ENCODE measurements at regions not wholly inside any gene's neighbourhood (a gene's known extent, or its start where the extent isn't known, plus 50 kb on each side); places are given as distances from the start of the nearest gene placed in this dataset.

- peaks cover 0 to 5% (median 0%) of the 10 kb centered on the region in 3 donors for H3K4me1 ChIP-seq (ENCODE audit: control insufficient read depth in 3 of 3, insufficient read depth in 2 of 3, low read depth in 1 of 3, low read length in 2 of 3)
- H3K27me3 ChIP-seq (ENCODE audit: control insufficient read depth in 3 of 3, insufficient read depth in 3 of 3, low read length in 3 of 3), result no peaks in the 10 kb centered on the region
- peak in 1 of 2 donors; percentile 14 for DNase-seq
- no peaks in the 10 kb centered on the region for H3K36me3 ChIP-seq (ENCODE audit: control insufficient read depth in 3 of 3, insufficient read depth in 2 of 3, low read depth in 1 of 3, low read length in 3 of 3)
- H3K9me3 ChIP-seq (ENCODE audit: control insufficient read depth in 2 of 2, insufficient read depth in 1 of 2, low read depth in 1 of 2, low read length in 1 of 2), result no peaks in the 10 kb centered on the region
- FAIRE-seq, result no peak
- no peak overlapping the region for H3K4me3 ChIP-seq (ENCODE audit: low read depth in 1 of 3, low read length in 3 of 3)
- WGBS, 3 donors, result 59 to 72% (median 60%) methylated on average over 10 of the region's 10 CpGs
- no peak overlapping the region for H3K27ac ChIP-seq (ENCODE audit: low read depth in 1 of 3, low read length in 2 of 3)
These were observed 158.5 kb downstream of the ADAMTS15 start for GRCh38 chr11:130606781-130607511.

- 89 to 91% (median 90%) methylated on average over 8 of the region's 8 CpGs for WGBS, 3 donors
- H3K27ac ChIP-seq (ENCODE audit: low read depth in 1 of 3, low read length in 2 of 3), result peak overlapping the region in 1 of 3 donors; percentile 5
- H3K4me1 ChIP-seq (ENCODE audit: control insufficient read depth in 3 of 3, insufficient read depth in 2 of 3, low read depth in 1 of 3, low read length in 2 of 3), result peaks cover 0 to 5% (median 0%) of the 10 kb centered on the region in 3 donors
- FAIRE-seq (no peak), DNase-seq (no peak)
- no peaks in the 10 kb centered on the region for H3K27me3 ChIP-seq (ENCODE audit: control insufficient read depth in 3 of 3, insufficient read depth in 3 of 3, low read length in 3 of 3)
- peaks cover 0 to 2% of the 10 kb centered on the region in 2 donors for H3K9me3 ChIP-seq (ENCODE audit: control insufficient read depth in 2 of 2, insufficient read depth in 1 of 2, low read depth in 1 of 2, low read length in 1 of 2)
- H3K36me3 ChIP-seq (ENCODE audit: control insufficient read depth in 3 of 3, insufficient read depth in 2 of 3, low read depth in 1 of 3, low read length in 3 of 3), result no peaks in the 10 kb centered on the region
- no peak overlapping the region for H3K4me3 ChIP-seq (ENCODE audit: low read depth in 1 of 3, low read length in 3 of 3)
These were observed 159.8 kb downstream of the ADAMTS15 start for GRCh38 chr11:130608287-130608686.

- 63 to 78% (median 72%) methylated on average over 15 of the region's 15 CpGs for WGBS, 3 donors
- no peaks in the 10 kb centered on the region for H3K36me3 ChIP-seq (ENCODE audit: control insufficient read depth in 3 of 3, insufficient read depth in 2 of 3, low read depth in 1 of 3, low read length in 3 of 3)
- H3K27ac ChIP-seq (ENCODE audit: low read depth in 1 of 3, low read length in 2 of 3), result peak overlapping the region in 1 of 3 donors; percentile 56
- FAIRE-seq (no peak), DNase-seq (peak in 1 of 2 donors; percentile 28)
- no peak overlapping the region for H3K4me3 ChIP-seq (ENCODE audit: low read depth in 1 of 3, low read length in 3 of 3)
- H3K27me3 ChIP-seq (ENCODE audit: control insufficient read depth in 3 of 3, insufficient read depth in 3 of 3, low read length in 3 of 3), result no peaks in the 10 kb centered on the region
- H3K9me3 ChIP-seq (ENCODE audit: control insufficient read depth in 2 of 2, insufficient read depth in 1 of 2, low read depth in 1 of 2, low read length in 1 of 2), result peaks cover 0 to 2% of the 10 kb centered on the region in 2 donors
- H3K4me1 ChIP-seq (ENCODE audit: control insufficient read depth in 3 of 3, insufficient read depth in 2 of 3, low read depth in 1 of 3, low read length in 2 of 3), result peaks cover 0 to 5% (median 0%) of the 10 kb centered on the region in 3 donors
These were observed 160.9 kb downstream of the ADAMTS15 start for GRCh38 chr11:130609121-130610035.

GRCh38 chr11:130611791-130612251 is 163.4 kb downstream of the ADAMTS15 start:
- Histone ChIP-seq H3K4me1 (ENCODE audit: control insufficient read depth in 3 of 3, insufficient read depth in 2 of 3, low read depth in 1 of 3, low read length in 2 of 3) (peaks cover 0 to 5% (median 0%) of the 10 kb centered on the region in 3 donors), H3K36me3 (ENCODE audit: control insufficient read depth in 3 of 3, insufficient read depth in 2 of 3, low read depth in 1 of 3, low read length in 3 of 3) (no peaks in the 10 kb centered on the region), H3K27me3 (ENCODE audit: control insufficient read depth in 3 of 3, insufficient read depth in 3 of 3, low read length in 3 of 3) (peaks cover 0 to 2% (median 0%) of the 10 kb centered on the region in 3 donors), H3K9me3 (ENCODE audit: control insufficient read depth in 2 of 2, insufficient read depth in 1 of 2, low read depth in 1 of 2, low read length in 1 of 2) (peaks cover 0 to 2% of the 10 kb centered on the region in 2 donors), H3K27ac (ENCODE audit: low read depth in 1 of 3, low read length in 2 of 3) (no peak overlapping the region), H3K4me3 (ENCODE audit: low read depth in 1 of 3, low read length in 3 of 3) (no peak overlapping the region)
- DNase-seq (no peak), FAIRE-seq (no peak)
- 54 to 80% (median 63%) methylated on average over 5 of the region's 5 CpGs for WGBS, 3 donors

- DNase-seq (no peak), FAIRE-seq (no peak)
- H3K36me3 ChIP-seq (ENCODE audit: control insufficient read depth in 3 of 3, insufficient read depth in 2 of 3, low read depth in 1 of 3, low read length in 3 of 3), result no peaks in the 10 kb centered on the region
- H3K27ac ChIP-seq (ENCODE audit: low read depth in 1 of 3, low read length in 2 of 3), result no peak overlapping the region
- H3K9me3 ChIP-seq (ENCODE audit: control insufficient read depth in 2 of 2, insufficient read depth in 1 of 2, low read depth in 1 of 2, low read length in 1 of 2), result peaks cover 0 to 2% of the 10 kb centered on the region in 2 donors
- WGBS, 3 donors, result 81 to 100% (median 82%) methylated on average over 2 of the region's 2 CpGs
- peaks cover 0 to 2% (median 0%) of the 10 kb centered on the region in 3 donors for H3K27me3 ChIP-seq (ENCODE audit: control insufficient read depth in 3 of 3, insufficient read depth in 3 of 3, low read length in 3 of 3)
- peaks cover 0 to 5% (median 0%) of the 10 kb centered on the region in 3 donors for H3K4me1 ChIP-seq (ENCODE audit: control insufficient read depth in 3 of 3, insufficient read depth in 2 of 3, low read depth in 1 of 3, low read length in 2 of 3)
- H3K4me3 ChIP-seq (ENCODE audit: low read depth in 1 of 3, low read length in 3 of 3), result no peak overlapping the region
These were observed 163.9 kb downstream of the ADAMTS15 start for GRCh38 chr11:130612291-130612851.

GRCh38 chr11:130613396-130613795 is 165.0 kb downstream of the ADAMTS15 start:
- H3K4me1 ChIP-seq (ENCODE audit: control insufficient read depth in 3 of 3, insufficient read depth in 2 of 3, low read depth in 1 of 3, low read length in 2 of 3), result peaks cover 0 to 5% (median 0%) of the 10 kb centered on the region in 3 donors
- DNase-seq (no peak), FAIRE-seq (no peak)
- H3K36me3 ChIP-seq (ENCODE audit: control insufficient read depth in 3 of 3, insufficient read depth in 2 of 3, low read depth in 1 of 3, low read length in 3 of 3), result no peaks in the 10 kb centered on the region
- H3K27me3 ChIP-seq (ENCODE audit: control insufficient read depth in 3 of 3, insufficient read depth in 3 of 3, low read length in 3 of 3), result peaks cover 0 to 6% (median 0%) of the 10 kb centered on the region in 3 donors
- H3K4me3 ChIP-seq (ENCODE audit: low read depth in 1 of 3, low read length in 3 of 3), result no peak overlapping the region
- 83 to 89% (median 86%) methylated on average over 4 of the region's 4 CpGs for WGBS, 3 donors
- H3K27ac ChIP-seq (ENCODE audit: low read depth in 1 of 3, low read length in 2 of 3), result no peak overlapping the region
- H3K9me3 ChIP-seq (ENCODE audit: control insufficient read depth in 2 of 2, insufficient read depth in 1 of 2, low read depth in 1 of 2, low read length in 1 of 2), result peaks cover 0 to 7% of the 10 kb centered on the region in 2 donors

- FAIRE-seq (no peak), DNase-seq (no peak)
- Histone ChIP-seq H3K4me1 (ENCODE audit: control insufficient read depth in 3 of 3, insufficient read depth in 2 of 3, low read depth in 1 of 3, low read length in 2 of 3) (peaks cover 0 to 4% (median 0%) of the 10 kb centered on the region in 3 donors), H3K27ac (ENCODE audit: low read depth in 1 of 3, low read length in 2 of 3) (no peak overlapping the region), H3K9me3 (ENCODE audit: control insufficient read depth in 2 of 2, insufficient read depth in 1 of 2, low read depth in 1 of 2, low read length in 1 of 2) (peaks cover 0 to 7% of the 10 kb centered on the region in 2 donors), H3K36me3 (ENCODE audit: control insufficient read depth in 3 of 3, insufficient read depth in 2 of 3, low read depth in 1 of 3, low read length in 3 of 3) (no peaks in the 10 kb centered on the region), H3K27me3 (ENCODE audit: control insufficient read depth in 3 of 3, insufficient read depth in 3 of 3, low read length in 3 of 3) (peaks cover 0 to 6% (median 0%) of the 10 kb centered on the region in 3 donors), H3K4me3 (ENCODE audit: low read depth in 1 of 3, low read length in 3 of 3) (no peak overlapping the region)
- 79 to 87% (median 82%) methylated on average over 3 of the region's 3 CpGs for WGBS, 3 donors
These were observed 166.1 kb downstream of the ADAMTS15 start for GRCh38 chr11:130614591-130614990.

GRCh38 chr11:130615561-130615960 is 167.1 kb downstream of the ADAMTS15 start:
- FAIRE-seq (no peak), DNase-seq (no peak)
- no peaks in the 10 kb centered on the region for H3K36me3 ChIP-seq (ENCODE audit: control insufficient read depth in 3 of 3, insufficient read depth in 2 of 3, low read depth in 1 of 3, low read length in 3 of 3)
- H3K27me3 ChIP-seq (ENCODE audit: control insufficient read depth in 3 of 3, insufficient read depth in 3 of 3, low read length in 3 of 3), result peaks cover 0 to 6% (median 0%) of the 10 kb centered on the region in 3 donors
- H3K4me1 ChIP-seq (ENCODE audit: control insufficient read depth in 3 of 3, insufficient read depth in 2 of 3, low read depth in 1 of 3, low read length in 2 of 3), result no peaks in the 10 kb centered on the region
- 77 to 83% (median 82%) methylated on average over 3 of the region's 3 CpGs for WGBS, 3 donors
- H3K27ac ChIP-seq (ENCODE audit: low read depth in 1 of 3, low read length in 2 of 3), result no peak overlapping the region
- no peak overlapping the region for H3K4me3 ChIP-seq (ENCODE audit: low read depth in 1 of 3, low read length in 3 of 3)
- H3K9me3 ChIP-seq (ENCODE audit: control insufficient read depth in 2 of 2, insufficient read depth in 1 of 2, low read depth in 1 of 2, low read length in 1 of 2), result peaks cover 0 to 7% of the 10 kb centered on the region in 2 donors

All from small intestine (tissue), 7 donors.